Epithelial cell of proximal tubule (primary cell): ENCODE measurements at regions not wholly inside any gene's neighbourhood (a gene's known extent, or its start where the extent isn't known, plus 50 kb on each side); places are given as distances from the start of the nearest gene placed in this dataset.

Experiments used
- DNase-seq: peaks from one replicate; pipeline ENCODE4 v3.0.0-alpha.2; 2011; ENCODE audit warnings: low read depth
- H3K4me3 ChIP-seq: 2 replicates; pipeline ENCODE4 v1.5.1; 2011; ENCODE audit warnings: low read depth, mild to moderate bottlenecking, low read length
- TF ChIP-seq, protein P1 (sequence below): conservative IDR thresholded peaks from 2 replicates; pipeline ENCODE4 v1.5.1; 2012; ENCODE audit warnings: low read depth, mild to moderate bottlenecking, low read length

DNA sequence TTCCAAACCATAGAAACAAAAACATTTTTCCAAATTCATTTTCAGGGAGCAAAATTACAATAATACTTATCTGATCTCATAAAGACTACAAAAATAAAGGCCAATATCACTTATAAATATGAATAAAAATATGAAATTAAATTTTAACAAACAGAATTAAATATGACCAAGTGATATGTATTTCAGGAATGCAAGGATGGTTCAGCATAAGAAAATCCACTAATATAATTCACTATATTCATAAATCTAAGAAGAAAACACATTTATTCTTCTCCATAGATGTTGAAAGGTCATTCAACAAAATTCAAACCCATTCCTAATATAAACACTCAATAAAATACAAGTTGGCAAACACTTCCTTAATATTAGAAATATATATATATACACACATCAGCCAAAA, 115.2 kb upstream of the TMEM168 start:
- no peak for DNase-seq
- TF ChIP-seq, protein P1, sequence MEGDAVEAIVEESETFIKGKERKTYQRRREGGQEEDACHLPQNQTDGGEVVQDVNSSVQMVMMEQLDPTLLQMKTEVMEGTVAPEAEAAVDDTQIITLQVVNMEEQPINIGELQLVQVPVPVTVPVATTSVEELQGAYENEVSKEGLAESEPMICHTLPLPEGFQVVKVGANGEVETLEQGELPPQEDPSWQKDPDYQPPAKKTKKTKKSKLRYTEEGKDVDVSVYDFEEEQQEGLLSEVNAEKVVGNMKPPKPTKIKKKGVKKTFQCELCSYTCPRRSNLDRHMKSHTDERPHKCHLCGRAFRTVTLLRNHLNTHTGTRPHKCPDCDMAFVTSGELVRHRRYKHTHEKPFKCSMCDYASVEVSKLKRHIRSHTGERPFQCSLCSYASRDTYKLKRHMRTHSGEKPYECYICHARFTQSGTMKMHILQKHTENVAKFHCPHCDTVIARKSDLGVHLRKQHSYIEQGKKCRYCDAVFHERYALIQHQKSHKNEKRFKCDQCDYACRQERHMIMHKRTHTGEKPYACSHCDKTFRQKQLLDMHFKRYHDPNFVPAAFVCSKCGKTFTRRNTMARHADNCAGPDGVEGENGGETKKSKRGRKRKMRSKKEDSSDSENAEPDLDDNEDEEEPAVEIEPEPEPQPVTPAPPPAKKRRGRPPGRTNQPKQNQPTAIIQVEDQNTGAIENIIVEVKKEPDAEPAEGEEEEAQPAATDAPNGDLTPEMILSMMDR, result no peak
- no peak overlapping the region for H3K4me3 ChIP-seq

DNA sequence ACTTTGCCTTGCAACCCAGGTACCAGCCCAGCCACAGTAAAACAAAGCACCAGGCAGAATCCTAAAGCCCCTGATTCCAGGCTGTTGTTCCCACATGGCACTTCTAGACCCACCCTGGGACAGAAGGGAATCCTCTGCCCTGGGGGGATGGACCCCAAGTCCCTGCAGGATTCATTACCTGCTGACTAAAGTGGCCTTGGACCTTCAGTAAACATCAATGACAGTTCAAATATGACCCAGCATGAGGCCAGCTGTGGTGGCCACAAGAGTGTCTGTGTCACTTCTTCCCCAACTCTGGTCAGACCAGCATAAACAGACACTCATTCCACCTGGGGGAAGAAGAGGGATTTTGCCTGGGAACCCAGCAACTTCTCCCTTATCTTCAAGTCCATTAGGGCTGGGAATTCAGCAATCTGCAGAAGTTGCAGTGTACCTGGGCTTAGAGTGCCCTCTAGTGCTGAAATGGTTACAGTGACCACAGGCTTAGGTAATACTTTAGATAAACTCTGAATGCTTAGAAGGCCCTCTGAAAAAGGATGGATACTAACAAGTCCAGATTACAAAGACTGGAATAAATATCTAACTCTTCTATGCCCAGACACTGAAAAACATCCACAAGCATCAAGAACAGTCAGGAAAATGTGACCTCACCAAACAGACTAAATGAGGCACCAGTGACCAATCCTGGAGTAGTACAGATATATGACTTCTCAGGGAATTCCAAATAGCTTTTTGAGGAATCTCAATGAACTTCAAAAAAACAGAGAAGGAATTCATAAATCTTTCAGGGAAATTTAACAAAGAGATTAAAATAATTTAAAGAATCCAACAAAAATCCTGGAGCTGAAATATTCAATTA, 108.5 kb upstream of the TMEM168 start:
- TF ChIP-seq, protein P1, result peak; percentile 97
- DNase-seq, result no peak
- no peak overlapping the region for H3K4me3 ChIP-seq

DNA sequence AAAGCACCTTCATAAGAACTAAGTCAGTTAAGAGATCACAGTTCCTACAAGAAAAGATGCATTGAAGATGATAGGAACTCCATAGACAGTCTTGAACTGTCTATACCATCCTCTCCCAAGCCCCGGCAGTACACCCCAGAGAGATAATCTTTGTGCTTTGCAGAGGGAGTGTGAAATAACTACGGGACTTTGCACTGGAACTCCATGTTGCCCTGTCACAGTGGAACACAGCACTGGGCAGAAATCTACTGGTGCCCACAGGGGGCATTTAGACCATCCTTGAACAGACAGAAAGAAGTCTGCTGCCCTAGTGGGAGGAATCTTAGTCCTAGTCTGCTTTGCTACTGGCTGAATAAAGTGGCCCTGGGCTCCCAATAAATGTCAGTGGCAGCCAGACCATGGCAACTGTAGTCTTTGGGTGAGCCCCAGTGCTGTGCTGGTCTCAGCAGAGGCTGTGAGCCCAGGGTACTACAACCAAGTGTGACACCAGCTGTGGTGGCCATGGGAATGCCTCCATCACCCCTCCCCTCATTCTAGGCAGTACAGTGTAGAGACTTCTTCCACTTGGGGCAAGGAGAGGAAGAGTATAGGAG, 107.7 kb upstream of the TMEM168 start:
- TF ChIP-seq, protein P1, result no peak
- DNase-seq, result no peak
- no peak overlapping the region for H3K4me3 ChIP-seq

DNA sequence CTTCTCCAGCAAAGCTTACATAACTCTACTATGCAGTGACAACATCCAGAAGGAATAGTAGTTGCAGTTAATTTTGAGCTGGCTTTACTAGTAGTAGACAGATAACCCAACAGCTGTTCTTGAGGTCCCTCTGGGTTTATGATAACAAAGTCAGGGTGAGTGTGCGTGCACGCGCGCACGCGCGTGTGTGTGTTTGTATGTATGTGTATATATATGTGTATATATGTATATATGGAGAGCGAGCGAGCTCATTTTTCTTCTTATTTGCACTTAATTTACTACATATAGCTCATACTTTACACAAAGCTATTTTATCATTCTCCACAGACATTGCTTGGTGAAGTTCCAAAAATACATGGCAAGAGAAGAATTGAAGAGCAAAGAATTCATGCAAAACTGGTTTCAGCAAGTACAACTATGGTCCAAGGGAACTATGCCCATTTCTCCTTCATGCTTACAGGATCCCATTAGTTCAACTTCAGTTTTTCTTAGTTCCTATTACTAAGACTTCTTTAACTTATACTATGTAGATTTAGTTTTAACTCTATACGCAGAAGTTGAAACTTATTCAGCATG, 105.9 kb upstream of the TMEM168 start:
- TF ChIP-seq, protein P1, result no peak
- DNase-seq, result no peak
- no peak overlapping the region for H3K4me3 ChIP-seq

DNA sequence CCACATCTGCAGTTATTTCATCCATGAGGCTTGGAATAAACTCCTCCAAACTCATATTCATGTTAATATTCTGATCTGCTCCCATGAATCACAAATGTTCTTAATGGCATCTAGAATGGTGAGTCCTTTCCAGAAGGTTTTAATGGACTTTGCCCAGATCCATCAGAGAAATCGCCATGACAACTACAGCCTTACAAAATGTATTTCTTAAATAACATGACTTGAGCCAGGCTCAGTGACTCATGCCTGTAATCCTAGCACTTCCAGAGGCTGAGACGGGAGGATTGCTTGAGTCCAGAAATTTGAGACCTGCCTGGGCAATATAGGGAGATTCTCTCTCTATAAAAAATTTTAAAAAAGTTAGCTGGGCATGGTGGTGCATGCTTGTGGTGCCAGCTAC, 102.1 kb upstream of the TMEM168 start:
- no peak overlapping the region for H3K4me3 ChIP-seq
- no peak for DNase-seq

GRCh38 chr7:112891698-112892097, 101.5 kb upstream of the TMEM168 start:
- no peak overlapping the region for H3K4me3 ChIP-seq
- TF ChIP-seq, protein P1, result no peak
- DNase-seq, result no peak

More for the DNA sequence above, 102.1 kb upstream of the TMEM168 start:
- TF ChIP-seq, protein P1, result no peak
